Inflammatory macrophage treated with lipopolysaccharide for 4 hours (primary cell): ENCODE measurements at regions not wholly inside any gene's neighbourhood (a gene's known extent, or its start where the extent isn't known, plus 50 kb on each side); places are given as distances from the start of the nearest gene placed in this dataset.
"Not testable (repeated sequence)": the region's sequence is repeated elsewhere in the genome, so short reads cannot be mapped to it uniquely, and the experiment has no call there.

Source experiments
- DNase-seq: peaks from one replicate; pipeline ENCODE4 v3.0.0-alpha.2; 2020

DNA sequence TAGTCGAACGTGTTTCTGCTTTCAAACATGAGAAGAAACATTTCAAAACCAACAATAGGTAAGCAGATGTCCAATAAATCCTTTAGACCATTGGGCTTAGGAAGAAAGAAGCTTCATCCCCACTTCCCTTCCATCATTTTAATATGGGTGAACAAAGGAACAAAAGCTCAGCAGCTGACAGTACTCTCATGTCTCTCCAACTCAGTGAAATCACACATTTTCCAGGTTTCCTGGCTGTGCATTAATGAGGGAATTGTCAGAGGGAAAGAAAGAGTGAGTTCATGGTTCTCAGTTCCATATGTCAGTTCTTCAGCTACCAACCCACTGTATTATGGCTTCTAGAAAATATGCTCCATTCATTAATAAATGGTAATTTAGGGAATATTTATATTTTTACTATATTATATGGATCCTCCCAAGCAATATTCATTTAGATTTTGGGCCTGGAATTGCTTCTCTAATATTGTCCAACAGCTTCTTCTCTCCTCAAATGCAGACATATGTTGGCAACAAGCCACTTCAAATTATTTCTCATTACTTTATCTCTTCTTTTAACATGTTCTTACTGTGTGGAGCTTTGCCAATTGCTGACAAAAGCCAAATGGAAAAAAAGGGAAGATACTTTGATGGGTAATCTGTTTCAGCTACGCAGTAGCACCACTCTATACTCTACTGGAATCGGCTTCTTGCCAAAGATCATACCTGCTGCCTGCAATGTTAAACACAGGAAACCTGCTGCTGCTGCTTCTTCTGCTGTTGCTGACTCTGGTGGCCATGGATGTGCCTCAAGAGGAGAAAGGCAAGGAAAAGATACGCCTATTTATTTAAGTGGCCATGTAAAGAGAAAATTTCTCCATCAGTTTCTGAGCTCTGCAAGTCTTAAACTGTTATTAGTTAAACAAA is 1757.6 kb downstream of the ARAP2 start:
- DNase-seq: no peak

- no peak for DNase-seq
Observed at GRCh38 chr4:34492414-34492813, 1751.9 kb downstream of the ARAP2 start.

DNA sequence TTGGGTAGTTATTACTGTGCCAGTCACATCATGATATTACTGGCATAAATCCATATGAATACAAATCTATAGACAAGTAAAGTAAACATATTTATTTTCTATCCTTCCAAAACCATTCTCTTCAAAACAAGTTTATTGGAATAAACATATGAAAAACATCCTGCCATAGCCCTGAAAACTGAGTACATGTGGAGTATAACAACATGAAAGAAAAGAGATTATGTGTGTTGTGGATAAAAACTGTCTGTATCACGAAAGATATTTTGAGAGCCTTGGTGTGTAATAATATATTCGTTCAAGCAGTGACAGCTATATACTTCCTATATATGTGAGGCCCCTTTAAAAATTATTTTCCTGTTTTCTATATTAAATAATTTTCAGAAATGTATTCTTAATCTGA is 1742.2 kb downstream of the ARAP2 start:
- no peak for DNase-seq

GRCh38 chr4:34504731-34505130 is 1739.6 kb downstream of the ARAP2 start:
- DNase-seq: not testable (repeated sequence)

DNA sequence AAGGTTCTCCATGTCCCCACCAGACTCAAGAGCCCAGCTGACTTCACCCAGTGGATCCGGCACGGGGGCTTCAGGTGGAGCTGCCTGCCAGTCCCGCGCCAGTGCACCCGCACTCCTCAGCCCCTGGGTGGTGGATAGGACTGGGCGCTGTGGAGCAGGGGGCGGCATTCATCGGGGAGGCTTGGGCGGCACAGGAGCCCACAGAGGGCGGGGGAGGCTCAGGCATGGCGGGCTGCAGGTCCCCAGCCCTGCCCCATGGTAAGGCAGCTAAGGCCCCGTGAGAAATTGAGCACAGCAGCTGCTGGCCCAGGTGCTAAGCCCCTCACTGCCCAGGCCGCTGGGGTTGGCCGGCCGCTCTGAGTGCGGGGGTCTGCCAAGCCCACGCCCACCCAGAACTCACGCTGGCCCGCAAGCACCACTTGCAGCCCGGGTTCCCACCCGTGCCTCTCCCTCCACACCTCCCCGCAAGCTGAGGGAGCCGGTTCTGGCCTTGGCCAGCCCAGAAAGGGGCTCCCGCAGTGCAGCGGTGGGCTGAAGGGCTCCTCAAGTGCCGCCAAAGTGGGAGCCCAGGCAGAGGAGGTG is 1737.7 kb downstream of the ARAP2 start:
- DNase-seq: not testable (repeated sequence)

GRCh38 chr4:34512616-34513015 is 1731.7 kb downstream of the ARAP2 start:
- DNase-seq: no peak

- DNase-seq: no peak
Observed at GRCh38 chr4:34516524-34516923, 1727.8 kb downstream of the ARAP2 start.

DNA sequence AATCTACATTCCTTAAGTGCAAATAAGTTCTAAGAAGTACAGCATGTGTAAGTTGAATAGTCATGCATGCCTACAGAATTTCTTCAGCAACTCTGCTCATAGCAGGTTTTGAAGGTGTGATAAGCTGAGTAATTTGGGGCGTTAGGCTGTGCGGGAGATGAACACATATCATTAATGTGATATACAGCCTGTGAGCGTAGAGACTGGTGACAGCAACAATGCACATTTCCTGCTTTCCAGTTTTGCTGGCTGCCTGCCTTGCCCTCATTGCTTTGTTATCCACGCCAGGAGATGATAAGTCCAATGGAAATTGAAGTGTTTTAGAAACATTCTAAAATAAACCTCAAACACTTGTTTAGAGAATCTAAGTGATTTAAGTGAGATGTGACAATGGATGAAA is 1709.4 kb downstream of the ARAP2 start:
- no peak for DNase-seq

DNA sequence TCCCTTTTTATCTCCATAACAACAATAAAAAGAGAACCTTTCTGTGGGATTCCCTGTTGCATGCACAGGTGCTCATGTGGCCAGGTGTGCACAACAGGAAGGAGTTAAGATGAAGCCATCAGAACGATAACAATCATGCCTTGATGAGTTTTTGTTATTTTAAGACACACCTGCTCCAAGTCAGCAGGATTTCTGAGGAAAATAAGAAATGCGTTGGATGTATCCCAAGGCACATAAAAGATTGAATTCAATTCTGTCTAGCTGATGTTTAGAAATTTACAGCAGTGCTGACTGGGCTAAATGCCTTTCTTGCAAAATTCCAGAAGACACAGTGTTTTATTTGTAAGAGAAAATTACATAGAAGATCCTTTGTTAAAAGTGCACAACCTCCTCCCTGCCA is 1678.2 kb downstream of the ARAP2 start:
- DNase-seq: no peak

DNA sequence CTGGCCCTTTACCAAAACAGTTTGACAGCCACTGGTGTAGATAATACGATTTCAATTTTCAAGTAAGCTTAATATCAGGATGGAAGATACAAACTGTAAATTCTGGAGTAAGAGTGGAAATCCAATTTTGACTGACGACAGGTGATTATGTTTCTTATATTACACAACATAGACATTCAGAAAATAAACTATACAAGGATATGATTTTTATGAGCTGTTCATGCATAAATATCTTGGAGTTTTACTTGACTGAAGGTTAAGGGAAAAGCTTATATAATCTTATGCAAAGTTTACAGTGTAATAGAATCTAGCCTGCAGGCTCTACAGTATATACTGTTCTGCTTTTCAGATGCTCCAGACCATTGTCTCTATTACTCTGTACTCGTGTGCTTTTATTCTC is 1672.3 kb downstream of the ARAP2 start:
- DNase-seq: no peak

DNA sequence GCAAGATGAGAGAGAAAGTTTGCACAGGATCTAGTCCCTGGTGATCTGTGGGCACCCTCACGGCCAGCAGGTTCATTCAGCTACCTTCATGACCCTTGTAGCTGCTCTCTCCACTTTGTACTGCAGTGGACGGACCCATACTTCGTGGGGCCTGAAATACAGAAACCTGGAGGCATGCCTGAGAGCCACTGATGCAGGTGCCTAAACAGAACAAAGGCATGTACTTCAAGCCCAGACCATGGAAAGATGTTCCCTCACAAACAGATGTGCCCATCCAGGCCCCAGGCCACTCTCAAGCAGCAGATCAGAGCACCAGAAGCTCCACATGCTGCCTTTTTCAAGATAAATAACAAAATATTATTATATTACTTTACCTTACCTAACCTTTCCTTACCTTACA is 1629.0 kb downstream of the ARAP2 start:
- no peak for DNase-seq

- no peak for DNase-seq
Observed at GRCh38 chr4:34619531-34620162, 1624.7 kb downstream of the ARAP2 start.

- no peak for DNase-seq
Observed at GRCh38 chr4:34628471-34628870, 1615.8 kb downstream of the ARAP2 start.

DNA sequence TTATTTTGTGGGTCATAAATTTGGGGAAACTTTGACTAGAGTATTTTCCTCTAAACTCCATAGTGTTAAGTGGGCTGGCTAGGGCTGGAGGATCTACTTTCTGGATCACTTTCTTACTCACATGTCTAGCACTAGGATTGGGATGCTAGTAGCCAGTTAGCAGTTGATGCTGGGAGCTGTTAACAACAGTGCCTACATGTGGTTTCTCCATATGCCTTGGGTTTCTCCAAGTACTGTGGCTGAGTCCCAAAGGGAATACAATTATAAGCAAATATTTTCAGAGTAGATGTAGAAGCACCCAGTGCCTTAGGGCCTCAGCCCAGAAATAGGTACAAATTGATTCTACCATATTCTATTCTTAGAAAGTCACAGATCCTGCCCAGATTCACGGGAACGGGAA is 1614.9 kb downstream of the ARAP2 start:
- DNase-seq: no peak

DNA sequence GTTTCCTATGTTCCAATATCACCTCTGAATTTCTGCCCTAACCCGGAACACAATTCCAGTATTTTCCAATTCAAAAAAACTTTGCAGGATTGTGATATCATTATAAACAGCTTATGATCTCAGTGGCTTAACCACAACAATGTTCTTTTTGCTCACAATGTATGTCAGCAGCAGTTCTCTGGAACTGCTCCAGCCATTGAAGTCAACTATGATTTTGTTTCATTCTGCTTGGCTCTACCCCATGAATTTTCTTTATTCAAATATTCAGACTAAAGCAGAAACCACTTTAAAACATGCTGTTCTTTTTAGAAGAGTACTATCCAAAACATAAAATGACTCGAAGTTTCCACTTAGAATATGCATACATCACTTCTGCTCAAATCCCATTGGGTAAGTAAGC is 1611.1 kb downstream of the ARAP2 start:
- DNase-seq: no peak

DNA sequence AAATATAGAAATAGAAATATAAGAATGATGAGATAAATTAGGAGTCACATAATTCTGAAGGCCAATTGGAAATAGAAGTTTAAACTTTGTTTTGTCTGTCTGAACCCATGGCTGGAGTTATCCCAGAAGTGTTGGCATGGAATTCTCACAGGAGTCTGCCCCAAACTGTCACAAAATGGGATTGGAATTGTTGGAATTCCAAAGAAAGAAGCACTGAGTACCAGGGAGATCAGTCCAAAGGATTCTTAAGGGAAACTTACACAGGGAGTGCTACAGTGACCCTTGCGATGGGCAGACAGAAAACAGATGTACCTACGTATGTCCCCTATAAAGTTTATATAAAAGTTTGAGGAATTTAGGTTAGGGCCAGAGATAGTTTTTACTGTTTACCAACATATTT is 1607.7 kb downstream of the ARAP2 start:
- DNase-seq: no peak

DNA sequence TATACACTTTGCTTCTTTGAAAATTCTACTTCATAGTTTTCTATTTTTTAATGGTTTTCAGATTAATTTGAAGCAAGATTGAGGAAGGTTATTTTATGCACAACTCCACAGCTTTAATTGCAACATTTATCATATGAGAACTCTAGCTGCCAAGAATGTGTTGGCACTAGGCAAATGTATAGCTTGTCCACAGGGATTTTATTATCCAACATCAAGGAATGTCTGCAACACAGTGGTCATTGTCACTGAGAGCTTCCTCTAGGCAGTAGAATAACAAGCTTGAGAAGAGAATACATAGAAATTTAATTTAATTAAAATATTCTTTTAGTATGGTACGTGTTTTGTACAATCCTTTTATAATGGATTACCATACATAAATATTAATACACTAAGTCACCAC is 1600.8 kb downstream of the ARAP2 start:
- DNase-seq: no peak

- no peak for DNase-seq
Observed at GRCh38 chr4:34644579-34645115, 1599.7 kb downstream of the ARAP2 start.

GRCh38 chr4:34649716-34650115 is 1594.6 kb downstream of the ARAP2 start:
- no peak for DNase-seq

DNA sequence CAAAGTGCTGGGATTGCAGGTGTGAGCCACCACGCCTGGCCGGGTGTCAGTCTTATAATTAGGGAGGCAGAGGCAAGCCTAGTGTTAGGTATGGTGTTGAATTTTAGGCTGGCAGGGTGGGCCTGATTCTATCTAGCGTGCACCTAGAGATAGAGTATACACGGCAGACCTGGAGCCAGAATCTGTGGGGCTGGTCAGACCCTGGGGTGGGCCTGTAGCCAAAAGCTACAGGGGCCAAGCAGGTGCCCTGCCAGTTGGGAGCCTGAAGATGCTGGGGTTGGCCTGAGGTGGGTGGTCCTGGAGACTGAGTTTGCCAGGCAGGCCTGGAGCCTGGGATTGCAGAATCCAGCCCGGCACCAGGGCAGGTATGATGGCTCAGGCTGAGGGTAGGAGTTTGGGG is 1580.3 kb downstream of the ARAP2 start:
- no peak for DNase-seq

- DNase-seq: no peak
Observed at GRCh38 chr4:34676400-34676799, 1567.9 kb downstream of the ARAP2 start.

DNA sequence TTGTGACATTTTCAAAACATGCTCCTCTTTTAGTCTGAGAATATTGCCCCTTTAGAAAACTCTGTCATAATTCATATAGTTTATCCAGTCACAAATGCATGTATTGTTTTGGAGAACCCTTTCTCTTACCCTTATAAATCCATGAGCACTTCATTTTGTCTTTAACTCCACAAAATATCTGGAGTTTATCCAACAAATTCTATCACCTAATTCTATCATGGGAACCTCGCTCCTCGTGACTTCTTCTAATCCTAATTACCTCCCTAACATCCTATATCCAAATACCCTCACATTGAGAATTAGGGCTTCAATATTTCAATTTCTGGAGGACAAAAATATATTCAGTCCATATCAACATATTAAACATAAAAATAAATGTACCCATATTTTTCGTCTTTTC is 1565.9 kb downstream of the ARAP2 start:
- no peak for DNase-seq

DNA sequence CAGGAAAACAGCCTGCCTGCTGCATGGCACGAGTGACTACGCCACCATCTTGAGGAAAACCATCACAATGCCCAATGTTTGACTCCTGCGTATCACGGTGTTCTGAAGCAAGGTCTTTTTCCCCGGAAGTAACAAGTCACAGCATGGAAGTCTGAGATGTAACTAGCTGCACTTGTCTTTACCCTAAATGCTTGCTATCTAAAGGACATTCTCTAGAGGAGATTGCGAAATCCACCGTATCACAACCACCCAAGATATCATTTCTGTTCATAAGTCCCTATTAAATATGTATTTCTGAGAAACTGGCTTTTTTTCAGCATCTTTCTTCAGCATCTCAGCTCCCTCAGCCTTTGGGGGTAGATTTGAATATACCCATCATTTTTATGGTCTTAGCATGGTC is 1565.1 kb downstream of the ARAP2 start:
- DNase-seq: no peak

- DNase-seq: no peak
Observed at GRCh38 chr4:34709564-34709963, 1534.8 kb downstream of the ARAP2 start.
